Right hindlimb (tissue), 1 donor: ENCODE measurements at regions not wholly inside any gene's neighbourhood (a gene's known extent, or its start where the extent isn't known, plus 50 kb on each side); places are given as distances from the start of the nearest gene placed in this dataset.

ENCODE experiments used
- DNase-seq: peaks from one replicate; pipeline ENCODE4 v3.0.0-alpha.2; 2018

- DNase-seq: no peak
These were observed 951.3 kb downstream of the ZPLD1 start for GRCh38 chr3:103385961-103386656.

DNA sequence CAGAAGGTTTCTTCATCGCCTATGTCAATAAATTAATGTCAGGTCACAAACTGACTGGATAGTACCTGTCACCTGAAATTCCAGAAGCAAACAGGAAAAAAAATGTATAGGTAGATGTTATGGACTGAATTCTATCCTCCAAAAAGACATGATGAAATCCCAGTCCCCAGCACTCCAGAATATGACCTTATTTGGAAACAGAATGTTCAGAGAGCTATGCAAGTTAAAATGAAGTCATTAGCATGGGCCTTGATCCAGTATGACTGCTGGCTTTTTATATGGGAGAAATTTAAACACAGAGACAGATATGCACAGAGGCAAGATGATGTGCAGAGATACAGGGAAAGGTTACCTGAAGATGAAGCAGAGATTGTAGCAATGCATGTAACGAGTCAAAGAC is 953.4 kb downstream of the ZPLD1 start:
- DNase-seq: no peak

GRCh38 chr3:103389356-103389755 is 954.5 kb downstream of the ZPLD1 start:
- no peak for DNase-seq

- DNase-seq: no peak
These were observed 958.8 kb downstream of the ZPLD1 start for GRCh38 chr3:103393395-103394186.

DNA sequence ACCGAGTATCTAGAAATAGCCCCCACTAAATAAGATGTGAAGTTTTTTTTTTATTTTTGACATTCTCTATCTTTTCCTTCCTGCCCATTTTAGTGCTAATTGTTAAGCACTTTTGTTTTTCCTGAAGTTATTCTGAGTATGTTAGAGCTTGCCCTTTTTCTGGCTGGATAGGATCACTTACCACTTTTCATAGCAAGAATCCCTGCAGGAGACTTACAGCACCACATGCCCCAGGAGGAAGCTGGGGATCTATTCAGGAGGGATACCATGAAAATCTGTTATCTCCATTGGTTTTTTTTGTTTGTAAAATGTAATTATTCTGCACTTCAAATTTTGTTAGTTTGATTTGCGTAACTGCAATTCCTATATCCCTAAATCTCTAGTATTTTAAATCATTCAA is 968.4 kb downstream of the ZPLD1 start:
- no peak for DNase-seq

DNA sequence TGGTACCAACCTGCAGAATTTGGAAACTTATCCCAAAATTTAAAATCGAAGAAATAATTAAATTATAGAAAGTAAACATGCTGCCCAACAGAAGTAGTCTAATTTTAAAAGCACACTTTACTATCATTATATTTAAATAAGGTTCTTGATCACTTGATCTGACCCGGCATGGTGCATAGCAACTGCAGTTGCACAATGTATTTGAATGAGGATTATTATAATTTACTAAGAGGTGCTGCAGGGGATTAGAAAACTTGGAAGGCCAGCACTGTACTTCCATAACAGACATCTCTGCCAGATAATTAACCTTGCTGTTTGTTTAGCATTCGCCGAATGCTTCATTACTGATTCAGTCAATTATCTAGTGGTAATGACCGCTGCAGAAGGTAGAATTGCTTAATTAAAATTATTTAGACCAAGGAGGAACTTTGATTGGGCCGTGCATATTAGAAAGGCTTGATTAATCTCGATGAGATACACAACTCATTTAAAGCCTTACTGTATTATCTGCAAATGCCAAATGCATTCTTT is 971.6 kb downstream of the ZPLD1 start:
- DNase-seq: no peak

- no peak for DNase-seq
These were observed 975.4 kb downstream of the ZPLD1 start for GRCh38 chr3:103410231-103410630.

GRCh38 chr3:103421460-103421859 is 986.6 kb downstream of the ZPLD1 start:
- no peak for DNase-seq

DNA sequence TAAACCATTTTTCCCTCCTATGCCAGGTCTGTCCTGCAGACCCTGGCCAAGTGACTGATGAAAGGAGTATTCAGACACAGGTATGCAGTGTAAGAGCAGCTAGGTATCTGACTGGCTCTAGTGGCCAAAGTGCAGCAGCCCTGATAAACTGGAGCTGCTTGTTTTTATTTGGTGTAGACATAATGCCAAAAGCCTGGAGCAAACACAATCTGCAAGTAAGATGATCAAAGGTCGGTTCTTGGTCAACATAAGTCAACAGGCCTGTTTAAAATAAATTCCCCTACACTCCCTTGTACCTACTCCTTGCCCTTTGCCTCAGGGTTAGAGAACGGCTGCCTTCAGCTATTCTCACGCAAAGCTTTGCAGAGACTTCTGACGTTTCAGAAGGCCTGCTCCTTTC is 1003.1 kb downstream of the ZPLD1 start:
- DNase-seq: no peak

GRCh38 chr3:103440539-103441203 is 1005.9 kb downstream of the ZPLD1 start:
- DNase-seq: no peak

- peak; percentile 29 for DNase-seq
These were observed 1012.3 kb downstream of the ZPLD1 start for GRCh38 chr3:103446953-103447629.

DNA sequence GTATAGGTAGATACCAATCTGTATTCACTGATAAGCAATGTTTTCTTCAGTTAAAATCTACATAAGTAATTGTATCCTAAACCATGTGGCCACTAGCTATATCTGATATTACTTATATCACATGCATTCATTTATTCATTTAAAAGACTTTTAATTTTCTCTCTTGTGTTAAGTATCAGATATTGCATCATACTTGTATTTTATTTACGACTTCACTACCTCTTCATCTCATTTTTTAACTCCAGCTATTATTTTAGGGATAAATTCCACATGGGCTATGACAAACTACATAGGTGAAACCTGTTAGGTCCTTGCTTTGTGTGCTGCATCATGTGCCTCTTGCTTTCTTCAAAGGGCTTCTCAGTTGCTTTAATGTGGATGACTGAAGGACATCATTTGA is 1018.3 kb downstream of the ZPLD1 start:
- no peak for DNase-seq

- no peak for DNase-seq
These were observed 1025.0 kb downstream of the ZPLD1 start for GRCh38 chr3:103459815-103460214.

- no peak for DNase-seq
These were observed 1035.7 kb downstream of the ZPLD1 start for GRCh38 chr3:103470498-103470897.

DNA sequence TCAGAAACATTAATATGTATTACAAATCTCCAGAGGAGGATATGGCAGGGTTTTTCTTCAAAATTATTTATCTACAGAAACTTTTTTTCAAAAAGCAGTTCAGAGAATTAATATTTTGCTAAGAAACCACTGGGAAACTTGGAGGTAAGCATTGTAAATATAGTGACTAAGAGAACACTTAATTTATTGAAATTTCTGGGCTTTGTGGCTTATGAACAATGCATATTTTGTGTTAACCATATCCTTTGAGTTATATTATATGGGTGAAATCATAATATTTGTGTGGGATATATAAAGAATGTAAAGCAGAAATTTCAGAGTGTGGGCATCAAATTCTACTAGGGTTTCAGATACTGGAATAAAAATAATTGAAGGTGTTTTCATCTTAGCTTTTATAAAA is 1059.2 kb downstream of the ZPLD1 start:
- no peak for DNase-seq

DNA sequence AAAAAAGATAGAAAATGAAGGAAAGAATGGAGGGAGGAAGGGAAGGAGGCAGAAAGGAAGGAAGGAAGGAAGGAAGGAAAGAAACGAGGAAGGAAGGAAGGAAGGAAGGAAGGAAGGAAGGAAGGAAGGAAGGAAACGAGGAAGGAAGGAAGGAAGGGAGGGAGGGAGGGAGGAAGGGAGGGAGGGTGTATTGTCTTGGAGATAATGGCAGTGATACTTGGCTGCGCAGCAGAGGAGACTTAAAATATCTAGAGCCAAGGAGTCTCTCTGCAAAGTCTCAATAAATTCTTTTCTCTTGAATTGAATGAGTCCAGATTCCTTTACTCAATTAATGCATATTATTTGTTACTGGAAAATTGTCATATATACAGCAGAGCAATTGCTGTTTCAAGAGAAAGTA is 1059.7 kb downstream of the ZPLD1 start:
- DNase-seq: no peak

DNA sequence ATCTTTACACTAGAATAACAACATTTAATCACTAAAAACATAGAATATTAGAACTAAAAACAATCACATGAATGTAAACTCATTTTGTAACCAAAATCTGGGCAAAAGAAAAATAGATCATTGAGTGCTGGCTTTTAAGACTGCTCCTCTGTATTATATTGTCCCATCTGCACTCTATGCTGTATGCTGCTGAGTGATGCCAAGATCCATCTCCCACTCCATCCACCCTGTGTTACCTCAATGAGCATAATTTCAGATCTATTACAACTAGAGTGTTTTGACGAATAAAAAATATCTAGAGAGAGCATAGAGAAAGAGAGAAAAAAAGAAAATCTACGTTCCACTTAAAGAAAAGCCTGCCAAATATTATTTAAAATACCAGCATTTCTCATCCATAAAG is 1060.4 kb downstream of the ZPLD1 start:
- DNase-seq: no peak

DNA sequence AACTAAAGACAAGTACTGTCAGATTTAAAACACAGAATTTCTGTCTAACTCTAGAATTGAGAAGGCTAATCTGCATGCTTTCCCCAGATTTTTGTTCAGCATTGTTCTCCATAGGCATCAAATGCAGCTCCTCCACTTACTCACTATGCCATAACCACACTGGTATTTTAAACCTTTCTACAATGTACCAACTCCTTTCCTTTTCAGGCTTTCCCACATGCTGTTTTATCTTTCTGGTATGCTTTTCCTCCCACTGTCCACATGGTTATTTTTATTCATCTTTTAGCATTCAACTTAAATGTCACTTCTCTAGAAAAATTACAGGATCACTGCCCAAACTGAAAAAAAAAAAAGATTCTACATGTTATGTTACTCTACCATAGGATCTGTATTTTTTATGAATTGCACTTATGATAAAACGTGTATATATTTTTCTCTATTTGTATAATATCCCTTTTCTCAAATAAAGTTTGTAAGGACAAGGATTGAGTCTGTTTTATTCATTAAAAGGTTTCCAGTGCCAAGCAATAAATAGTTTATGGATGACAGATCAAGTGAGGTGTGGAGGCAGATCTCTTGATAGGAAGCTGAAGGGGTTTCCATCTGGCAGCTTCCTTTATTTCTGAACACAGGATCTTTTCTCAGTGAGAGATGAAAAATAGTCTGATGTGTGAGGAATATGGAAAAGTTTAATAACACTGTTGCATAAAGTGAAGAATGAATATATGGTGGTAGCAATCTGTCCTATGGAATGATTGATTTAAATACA is 1064.5 kb downstream of the ZPLD1 start:
- no peak for DNase-seq

GRCh38 chr3:103499967-103500366 is 1065.2 kb downstream of the ZPLD1 start:
- no peak for DNase-seq

DNA sequence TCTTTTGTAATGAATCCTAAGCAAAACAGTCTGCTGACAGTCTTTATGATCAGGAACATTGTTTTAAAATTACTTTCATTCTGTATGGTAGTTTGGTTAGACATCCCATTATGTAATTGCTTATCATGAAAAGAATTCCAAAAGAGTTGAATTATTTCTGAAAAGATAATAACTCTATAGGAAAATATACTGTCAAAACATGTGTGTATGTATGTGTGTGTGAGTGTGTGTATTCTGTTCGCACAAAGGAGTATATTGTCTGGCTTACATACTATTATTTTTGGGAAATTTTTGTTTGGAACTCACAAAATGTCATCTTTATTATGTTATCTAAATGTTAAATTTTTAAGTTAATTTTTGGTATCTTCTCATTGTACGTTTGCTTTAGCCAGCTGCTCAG is 1075.9 kb downstream of the ZPLD1 start:
- no peak for DNase-seq

GRCh38 chr3:103511891-103512290 is 1077.1 kb downstream of the ZPLD1 start:
- no peak for DNase-seq

GRCh38 chr3:103512595-103512994 is 1077.8 kb downstream of the ZPLD1 start:
- DNase-seq: no peak
